OCI-LY3 (cell line): ENCODE measurements at regions not wholly inside any gene's neighbourhood (a gene's known extent, or its start where the extent isn't known, plus 50 kb on each side); places are given as distances from the start of the nearest gene placed in this dataset.
"Not testable (repeated sequence)": the region's sequence is repeated elsewhere in the genome, so short reads cannot be mapped to it uniquely, and the experiment has no call there.

ENCODE experiments used
- H2AFZ ChIP-seq: fragments of 200-600, 300-600 bp; shearing (Covaris generic); 2 replicates; pipeline ENCODE4 v1.6.0; 2014; ENCODE audit warnings: antibody characterized with exemption, low read depth, low read length
- H3K27ac ChIP-seq: fragments of 200-600, 300-600 bp; sonication (generic); 2 replicates; pipeline ENCODE4 v1.5.1; 2014; ENCODE audit warnings: mild to moderate bottlenecking, low read length, moderate library complexity, mixed read lengths
- H3K27me3 ChIP-seq: fragments of 200-600, 300-600 bp; sonication (generic); 2 replicates; pipeline ENCODE4 v1.6.1; 2014; ENCODE audit warnings: low read depth, low read length, mixed read lengths
- H3K36me3 ChIP-seq: fragments of 200-600, 300-600 bp; sonication (generic); replicated peaks from 2 replicates; pipeline ENCODE3; 2014; ENCODE audit warnings: low read depth, low read length, mixed read lengths
- H3K4me1 ChIP-seq: fragments of 300-600, 200-600 bp; sonication (generic); 2 replicates; pipeline ENCODE4 v1.6.1; 2014; ENCODE audit warnings: low read length, mixed read lengths
- H3K4me2 ChIP-seq: fragments of 200-600, 300-600 bp; sonication (generic); 2 replicates; pipeline ENCODE4 v1.6.1; 2014; ENCODE audit warnings: low read length, mixed read lengths
- H3K4me3 ChIP-seq: fragments of 300-600, 200-600 bp; sonication (generic); 2 replicates; pipeline ENCODE4 v1.5.1; 2014; ENCODE audit warnings: antibody characterized with exemption, mild to moderate bottlenecking, low read length, moderate library complexity
- H3K79me2 ChIP-seq: fragments of 300-600, 200-600 bp; shearing (Covaris generic); 2 replicates; pipeline ENCODE4 v1.6.1; 2014; ENCODE audit warnings: mild to moderate bottlenecking, low read length, mixed read lengths
- H3K9ac ChIP-seq: fragments of 300-600, 200-600 bp; shearing (Covaris generic); 2 replicates; pipeline ENCODE4 v1.6.0; 2014; ENCODE audit warnings: mild to moderate bottlenecking, low read length, moderate library complexity
- H3K9me3 ChIP-seq: fragments of 200-600, 300-600 bp; shearing (Covaris generic); 2 replicates; pipeline ENCODE4 v1.6.1; 2014; ENCODE audit warnings: low read length, mixed read lengths; ENCODE audit not compliant: insufficient read depth
- H4K20me1 ChIP-seq: fragments of 200-600, 300-600 bp; sonication (generic); 2 replicates; pipeline ENCODE4 v1.6.1; 2016; ENCODE audit warnings: low read length, mixed read lengths; ENCODE audit not compliant: insufficient read depth
- EZH2phosphoT487 ChIP-seq: fragments of 200-600 bp; shearing (Covaris generic); IDR thresholded peaks from 2 replicates; pipeline ENCODE4 v1.6.1; 2018; ENCODE audit warnings: antibody characterized with exemption, mixed run types, low read depth
- TF ChIP-seq, protein P1 (sequence below): fragments of 200-600, 300-600 bp; sonication (generic); IDR thresholded peaks from 2 replicates; pipeline ENCODE4 v1.5.1; 2014; ENCODE audit warnings: antibody characterized with exemption, low read length, low read depth

DNA sequence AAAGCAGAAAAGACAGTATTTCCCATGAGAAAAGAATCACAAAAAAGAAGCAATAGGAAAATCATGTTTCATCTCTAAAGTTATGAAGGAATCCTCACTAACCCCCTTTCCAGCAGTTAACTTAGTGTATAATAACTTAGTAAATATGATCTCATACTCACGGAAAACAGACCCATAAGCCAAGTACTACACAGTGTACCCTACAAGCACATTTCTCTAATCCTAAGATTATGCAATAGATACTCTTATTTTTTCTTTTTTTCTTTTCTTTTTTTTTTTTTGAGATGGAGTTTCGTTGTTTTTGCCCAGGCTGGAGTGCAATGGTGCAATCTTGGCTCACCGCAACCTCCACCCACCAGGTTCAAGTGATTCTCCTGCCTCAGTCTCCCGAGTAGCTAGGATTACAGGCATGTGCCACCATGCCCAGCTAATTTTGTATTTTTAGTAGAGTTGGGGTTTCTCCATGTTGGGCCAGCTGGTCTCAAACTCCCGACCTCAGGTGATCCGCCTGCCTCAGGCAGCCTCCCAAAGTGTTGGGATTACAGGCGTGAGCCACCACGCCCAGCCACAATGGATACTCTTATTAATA lies 73.7 kb upstream of the KCTD7 start:
- H3K27me3 ChIP-seq, H3K79me2 ChIP-seq, H3K9me3 ChIP-seq, H3K4me2 ChIP-seq, H2AFZ ChIP-seq, H3K27ac ChIP-seq, H4K20me1 ChIP-seq, H3K36me3 ChIP-seq, H3K4me3 ChIP-seq, H3K4me1 ChIP-seq, H3K9ac ChIP-seq: not testable (repeated sequence)

- Histone ChIP-seq H3K79me2 (peaks cover 5% of the 10 kb centered on the region; the same call in 1 of the 2 replicates), H2AFZ (no peak overlapping the region), H4K20me1 (0 out of 2 replicates have a peak, but pooled peaks cover 5% of the 10 kb centered on the region), H3K9me3 (no peaks in the 10 kb centered on the region), H3K4me3 (no peak overlapping the region), H3K4me2 (no peak overlapping the region), H3K36me3 (no peaks in the 10 kb centered on the region), H3K27me3 (no peaks in the 10 kb centered on the region), H3K4me1 (no peaks in the 10 kb centered on the region), H3K9ac (no peak overlapping the region), H3K27ac (no peak overlapping the region)
- TF ChIP-seq, protein P1, sequence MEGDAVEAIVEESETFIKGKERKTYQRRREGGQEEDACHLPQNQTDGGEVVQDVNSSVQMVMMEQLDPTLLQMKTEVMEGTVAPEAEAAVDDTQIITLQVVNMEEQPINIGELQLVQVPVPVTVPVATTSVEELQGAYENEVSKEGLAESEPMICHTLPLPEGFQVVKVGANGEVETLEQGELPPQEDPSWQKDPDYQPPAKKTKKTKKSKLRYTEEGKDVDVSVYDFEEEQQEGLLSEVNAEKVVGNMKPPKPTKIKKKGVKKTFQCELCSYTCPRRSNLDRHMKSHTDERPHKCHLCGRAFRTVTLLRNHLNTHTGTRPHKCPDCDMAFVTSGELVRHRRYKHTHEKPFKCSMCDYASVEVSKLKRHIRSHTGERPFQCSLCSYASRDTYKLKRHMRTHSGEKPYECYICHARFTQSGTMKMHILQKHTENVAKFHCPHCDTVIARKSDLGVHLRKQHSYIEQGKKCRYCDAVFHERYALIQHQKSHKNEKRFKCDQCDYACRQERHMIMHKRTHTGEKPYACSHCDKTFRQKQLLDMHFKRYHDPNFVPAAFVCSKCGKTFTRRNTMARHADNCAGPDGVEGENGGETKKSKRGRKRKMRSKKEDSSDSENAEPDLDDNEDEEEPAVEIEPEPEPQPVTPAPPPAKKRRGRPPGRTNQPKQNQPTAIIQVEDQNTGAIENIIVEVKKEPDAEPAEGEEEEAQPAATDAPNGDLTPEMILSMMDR, result no peak
- no peak for TF ChIP-seq EZH2phosphoT487
Observed at GRCh38 chr7:66556177-66556548, 72.5 kb upstream of the KCTD7 start.

DNA sequence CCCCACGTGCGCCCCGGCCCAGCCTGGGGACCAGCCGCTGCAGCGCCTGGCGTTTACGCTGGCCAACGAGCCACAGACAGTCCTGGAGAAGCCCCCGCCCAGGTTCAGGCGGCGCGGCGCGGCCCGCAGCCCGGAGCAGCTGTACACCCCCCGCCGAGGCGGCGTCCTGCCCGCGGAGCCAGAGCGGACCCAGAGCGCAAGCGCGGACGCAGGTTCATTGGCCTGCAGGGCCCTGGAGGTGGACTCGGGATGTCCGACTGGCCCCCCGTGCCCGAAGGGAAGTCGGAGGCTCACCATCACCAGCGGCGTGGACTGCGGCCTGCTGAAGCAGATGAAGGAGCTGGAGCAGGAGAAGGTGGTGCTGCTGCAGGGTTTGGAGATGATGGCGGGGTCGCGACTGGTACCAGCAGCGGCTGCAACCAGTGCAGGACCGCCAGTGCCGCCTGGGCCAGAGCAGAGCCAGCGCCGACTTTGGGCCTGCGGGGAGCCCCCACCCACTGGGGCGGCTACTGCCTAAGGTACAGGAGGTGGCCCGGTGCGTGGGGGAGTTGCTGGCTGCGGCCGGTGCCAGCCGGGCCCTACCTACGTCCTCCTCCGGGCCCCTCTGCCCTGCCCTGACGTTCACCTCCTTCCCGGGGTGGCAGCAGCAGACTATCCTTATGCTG lies 72.0 kb upstream of the KCTD7 start:
- Histone ChIP-seq H2AFZ (no peak overlapping the region), H3K79me2 (peaks cover 5% of the 10 kb centered on the region; the same call in 1 of the 2 replicates), H3K4me2 (no peak overlapping the region), H3K4me3 (no peak overlapping the region), H3K9ac (no peak overlapping the region), H3K27me3 (no peaks in the 10 kb centered on the region), H4K20me1 (0 out of 2 replicates have a peak, but pooled peaks cover 5% of the 10 kb centered on the region), H3K27ac (no peak overlapping the region), H3K9me3 (no peaks in the 10 kb centered on the region), H3K4me1 (no peaks in the 10 kb centered on the region), H3K36me3 (no peaks in the 10 kb centered on the region)
- TF ChIP-seq EZH2phosphoT487, result no peak
- TF ChIP-seq, protein P1, result no peak

DNA sequence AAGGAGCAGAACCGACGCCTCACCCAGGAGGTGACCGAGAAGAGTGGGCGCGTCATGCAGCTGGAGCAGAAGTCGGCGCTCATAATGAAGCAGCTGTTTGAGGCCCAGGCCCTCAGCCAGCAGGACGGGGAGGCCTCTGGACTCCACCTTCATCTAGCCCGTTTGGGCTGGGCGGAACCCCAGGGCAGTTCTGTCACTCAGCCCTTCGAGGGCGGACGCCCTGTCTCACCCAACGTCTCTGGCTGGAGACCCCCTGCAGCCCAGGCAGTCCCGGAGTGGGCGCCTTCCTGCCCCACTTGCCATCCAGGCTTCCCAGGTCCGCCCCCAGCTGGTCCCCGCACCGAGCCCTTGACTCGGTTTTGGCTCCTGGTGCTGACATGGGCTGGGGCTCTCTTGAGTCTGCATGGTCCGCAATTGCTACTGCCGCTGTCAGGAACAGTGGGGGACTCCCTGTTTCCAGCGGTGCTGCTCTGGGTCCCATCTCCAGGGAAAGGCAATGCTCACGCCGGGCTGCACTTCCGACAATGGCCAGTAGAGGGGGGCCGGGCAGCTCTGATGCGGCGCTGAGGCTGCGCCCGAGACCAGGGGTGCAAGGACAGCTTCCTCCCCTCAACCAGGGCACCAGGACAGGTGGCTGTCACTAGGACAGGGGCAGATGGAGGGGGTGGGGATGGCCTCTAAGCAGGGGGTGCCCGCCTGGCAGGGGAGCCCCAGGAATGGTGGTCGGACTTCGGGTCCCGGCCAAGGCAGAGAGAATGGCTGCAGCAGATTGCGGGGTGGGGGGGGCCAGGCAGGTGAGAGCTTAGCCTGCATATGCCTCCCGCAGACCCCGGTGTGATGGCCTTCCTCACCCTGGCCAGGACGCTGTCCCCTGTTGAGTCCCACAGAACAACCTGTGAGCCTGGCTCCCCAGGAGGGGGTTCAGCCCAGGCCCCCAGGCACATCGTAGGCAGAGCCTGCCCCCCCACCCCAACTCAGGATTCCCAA lies 71.2 kb upstream of the KCTD7 start:
- H4K20me1 ChIP-seq, result 0 out of 2 replicates have a peak, but pooled peaks cover 5% of the 10 kb centered on the region
- H3K36me3 ChIP-seq, result no peaks in the 10 kb centered on the region
- H3K9me3 ChIP-seq, result no peaks in the 10 kb centered on the region
- no peaks in the 10 kb centered on the region for H3K4me1 ChIP-seq
- H3K4me3 ChIP-seq, result no peak overlapping the region
- H3K27ac ChIP-seq, result no peak overlapping the region
- H3K27me3 ChIP-seq, result no peaks in the 10 kb centered on the region
- no peak overlapping the region for H2AFZ ChIP-seq
- no peak overlapping the region for H3K9ac ChIP-seq
- H3K79me2 ChIP-seq, result peaks cover 5% of the 10 kb centered on the region; the same call in 1 of the 2 replicates
- TF ChIP-seq, protein P1, result peak; percentile 85
- TF ChIP-seq EZH2phosphoT487, result no peak
- no peak overlapping the region for H3K4me2 ChIP-seq
